ENCODE measurements at regions not wholly inside any gene's neighbourhood (a gene's known extent, or its start where the extent isn't known, plus 50 kb on each side); places are given as distances from the start of the nearest gene placed in this dataset.

DNA sequence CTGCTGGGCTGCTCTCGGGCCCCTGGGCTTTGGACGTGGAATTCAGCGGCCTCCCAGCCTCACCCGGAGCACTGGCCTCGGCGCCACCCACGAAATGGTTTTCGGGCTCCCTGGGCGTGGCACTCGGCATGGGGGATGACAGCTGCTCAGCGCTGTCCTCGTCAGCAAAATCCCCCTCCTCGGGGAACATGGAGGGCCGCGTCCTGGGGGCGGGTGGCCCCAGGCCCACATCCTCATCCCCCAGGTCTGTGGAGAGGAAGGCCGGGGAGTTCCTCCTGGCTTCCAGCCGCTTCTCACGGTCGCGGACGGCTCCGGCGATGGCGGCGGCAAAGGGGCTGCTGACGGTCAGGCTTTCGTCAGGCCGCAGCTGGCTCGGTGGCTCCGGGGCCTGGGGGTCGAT, 88.4 kb downstream of the CTTN start:
- Histone ChIP-seq H3K4me1 (ENCODE audit: control insufficient read depth, insufficient read depth, low read length) (peaks cover 16% of the 10 kb centered on the region), H3K4me3 (ENCODE audit: low read depth, low read length) (no peak overlapping the region), H3K27me3 (ENCODE audit: control insufficient read depth, insufficient read depth, low read length) (no peaks in the 10 kb centered on the region), H3K9me3 (ENCODE audit: control insufficient read depth, insufficient read depth, low read length) (no peaks in the 10 kb centered on the region), H3K27ac (ENCODE audit: low read depth, low read length) (no peak overlapping the region), H3K36me3 (ENCODE audit: control insufficient read depth, insufficient read depth, low read length) (peaks cover 67% of the 10 kb centered on the region)
- 95% methylated on average over 32 of the region's 32 CpGs for WGBS (ENCODE audit: insufficient coverage)
- DNase-seq (ENCODE audit: low read depth in 4 of 6, low spot score in 6 of 6) = no peak

DNA sequence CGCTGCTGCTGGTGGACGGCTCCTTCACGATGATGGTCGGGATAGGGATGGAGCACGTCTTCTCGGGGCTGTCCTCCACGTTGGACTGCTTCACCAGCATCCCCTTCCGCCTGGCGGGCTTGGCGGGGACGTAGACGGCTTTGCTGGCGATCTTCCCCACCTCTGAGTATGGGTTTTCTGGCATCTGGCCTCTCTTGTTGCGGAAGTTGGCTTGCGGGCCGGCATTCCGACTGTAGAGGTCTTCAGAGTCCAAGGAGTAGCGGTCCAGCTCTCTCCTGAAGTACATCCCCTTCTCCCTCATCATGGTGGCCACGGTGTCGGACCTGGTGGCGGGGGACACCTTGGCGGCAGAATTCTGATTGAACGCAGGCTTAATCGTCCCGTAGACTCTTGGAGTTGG, 88.8 kb downstream of the CTTN start:
- H3K36me3 ChIP-seq (ENCODE audit: control insufficient read depth, insufficient read depth, low read length) = peaks cover 68% of the 10 kb centered on the region
- H3K27ac ChIP-seq (ENCODE audit: low read depth, low read length) = no peak overlapping the region
- H3K9me3 ChIP-seq (ENCODE audit: control insufficient read depth, insufficient read depth, low read length) = no peaks in the 10 kb centered on the region
- no peak overlapping the region for H3K4me3 ChIP-seq (ENCODE audit: low read depth, low read length)
- WGBS (ENCODE audit: insufficient coverage) = 97% methylated on average over 25 of the region's 25 CpGs
- no peaks in the 10 kb centered on the region for H3K27me3 ChIP-seq (ENCODE audit: control insufficient read depth, insufficient read depth, low read length)
- H3K4me1 ChIP-seq (ENCODE audit: control insufficient read depth, insufficient read depth, low read length) = peaks cover 12% of the 10 kb centered on the region
- DNase-seq (ENCODE audit: low read depth in 4 of 6, low spot score in 6 of 6) = no peak

- Histone ChIP-seq H3K9me3 (ENCODE audit: control insufficient read depth, insufficient read depth, low read length) (no peaks in the 10 kb centered on the region), H3K27ac (ENCODE audit: low read depth, low read length) (no peak overlapping the region), H3K27me3 (ENCODE audit: control insufficient read depth, insufficient read depth, low read length) (no peaks in the 10 kb centered on the region), H3K4me3 (ENCODE audit: low read depth, low read length) (no peak overlapping the region), H3K36me3 (ENCODE audit: control insufficient read depth, insufficient read depth, low read length) (peaks cover 67% of the 10 kb centered on the region), H3K4me1 (ENCODE audit: control insufficient read depth, insufficient read depth, low read length) (peaks cover 6% of the 10 kb centered on the region)
- WGBS (ENCODE audit: insufficient coverage) = 78% methylated on average over 16 of the region's 16 CpGs
- no peak for DNase-seq (ENCODE audit: low read depth in 4 of 6, low spot score in 6 of 6)
Observed at GRCh38 chr11:70487756-70488155, 89.4 kb downstream of the CTTN start.

- Histone ChIP-seq H3K36me3 (ENCODE audit: control insufficient read depth, insufficient read depth, low read length) (peaks cover 65% of the 10 kb centered on the region), H3K9me3 (ENCODE audit: control insufficient read depth, insufficient read depth, low read length) (no peaks in the 10 kb centered on the region), H3K27ac (ENCODE audit: low read depth, low read length) (no peak overlapping the region), H3K4me3 (ENCODE audit: low read depth, low read length) (no peak overlapping the region), H3K27me3 (ENCODE audit: control insufficient read depth, insufficient read depth, low read length) (no peaks in the 10 kb centered on the region), H3K4me1 (ENCODE audit: control insufficient read depth, insufficient read depth, low read length) (peaks cover under 1% of the 10 kb centered on the region)
- WGBS (ENCODE audit: insufficient coverage) = 63% methylated on average over 7 of the region's 7 CpGs
- DNase-seq (ENCODE audit: low read depth in 4 of 6, low spot score in 6 of 6) = no peak
Observed at GRCh38 chr11:70488171-70488703, 89.9 kb downstream of the CTTN start.

- no peaks in the 10 kb centered on the region for H3K9me3 ChIP-seq (ENCODE audit: control insufficient read depth, insufficient read depth, low read length)
- DNase-seq (ENCODE audit: low read depth in 4 of 6, low spot score in 6 of 6) = no peak
- no peaks in the 10 kb centered on the region for H3K27me3 ChIP-seq (ENCODE audit: control insufficient read depth, insufficient read depth, low read length)
- H3K4me1 ChIP-seq (ENCODE audit: control insufficient read depth, insufficient read depth, low read length) = no peaks in the 10 kb centered on the region
- H3K36me3 ChIP-seq (ENCODE audit: control insufficient read depth, insufficient read depth, low read length) = peaks cover 70% of the 10 kb centered on the region
- WGBS (ENCODE audit: insufficient coverage) = 84% methylated on average over 6 of the region's 6 CpGs
- H3K27ac ChIP-seq (ENCODE audit: low read depth, low read length) = no peak overlapping the region
- H3K4me3 ChIP-seq (ENCODE audit: low read depth, low read length) = no peak overlapping the region
Observed at GRCh38 chr11:70489276-70489675, 90.9 kb downstream of the CTTN start.

- no peaks in the 10 kb centered on the region for H3K4me1 ChIP-seq (ENCODE audit: control insufficient read depth, insufficient read depth, low read length)
- H3K4me3 ChIP-seq (ENCODE audit: low read depth, low read length) = no peak overlapping the region
- H3K9me3 ChIP-seq (ENCODE audit: control insufficient read depth, insufficient read depth, low read length) = no peaks in the 10 kb centered on the region
- 96% methylated on average over 13 of the region's 13 CpGs for WGBS (ENCODE audit: insufficient coverage)
- H3K27me3 ChIP-seq (ENCODE audit: control insufficient read depth, insufficient read depth, low read length) = no peaks in the 10 kb centered on the region
- no peak for DNase-seq (ENCODE audit: low read depth in 4 of 6, low spot score in 6 of 6)
- H3K36me3 ChIP-seq (ENCODE audit: control insufficient read depth, insufficient read depth, low read length) = peaks cover 71% of the 10 kb centered on the region
- H3K27ac ChIP-seq (ENCODE audit: low read depth, low read length) = no peak overlapping the region
Observed at GRCh38 chr11:70490208-70490607, 91.9 kb downstream of the CTTN start.

DNA sequence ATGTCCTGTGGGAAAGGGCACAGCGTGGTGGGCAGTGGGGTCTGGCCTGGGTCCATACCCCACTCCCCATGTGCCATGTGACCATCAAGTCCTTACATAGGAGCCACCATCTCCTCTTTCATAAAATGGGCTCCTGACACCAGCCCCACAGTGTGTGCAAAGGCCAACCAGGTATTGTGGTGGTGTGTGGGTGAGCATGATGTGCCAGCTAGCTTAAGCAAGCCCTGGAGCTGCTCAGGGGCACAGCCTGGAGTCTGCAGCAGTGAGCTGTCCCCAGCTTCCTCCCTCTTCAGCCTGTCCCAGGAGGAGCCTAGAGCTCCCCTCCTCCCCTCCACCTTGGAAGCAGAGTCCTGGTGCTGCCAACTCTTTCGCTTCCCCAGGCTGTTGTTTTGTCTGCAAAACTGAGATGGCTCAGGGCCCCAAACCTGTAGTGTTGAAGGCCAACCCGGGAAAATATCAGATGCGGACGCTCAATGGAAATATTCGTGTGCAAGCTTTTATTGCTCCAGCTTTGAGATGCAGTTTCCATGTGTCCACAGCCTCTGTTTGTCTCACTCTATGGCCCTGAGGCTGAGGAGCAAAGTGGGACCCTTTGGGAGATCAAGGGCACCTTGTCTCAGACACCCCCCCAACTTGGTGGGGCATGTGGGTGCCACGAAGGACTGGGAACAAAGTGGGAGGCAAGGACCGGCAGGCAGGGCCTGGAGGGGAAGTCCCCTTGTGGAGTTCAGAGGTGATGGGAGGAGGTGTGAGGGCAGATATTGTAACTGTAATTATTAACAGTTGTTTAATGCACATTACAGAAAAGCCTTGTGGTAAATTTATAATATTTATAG, 92.6 kb downstream of the CTTN start:
- DNase-seq (ENCODE audit: low read depth in 4 of 6, low spot score in 6 of 6) = no peak
- Histone ChIP-seq H3K4me3 (ENCODE audit: low read depth, low read length) (no peak overlapping the region), H3K9me3 (ENCODE audit: control insufficient read depth, insufficient read depth, low read length) (no peaks in the 10 kb centered on the region), H3K27ac (ENCODE audit: low read depth, low read length) (no peak overlapping the region), H3K4me1 (ENCODE audit: control insufficient read depth, insufficient read depth, low read length) (no peaks in the 10 kb centered on the region), H3K27me3 (ENCODE audit: control insufficient read depth, insufficient read depth, low read length) (no peaks in the 10 kb centered on the region), H3K36me3 (ENCODE audit: control insufficient read depth, insufficient read depth, low read length) (peaks cover 72% of the 10 kb centered on the region)
- WGBS (ENCODE audit: insufficient coverage) = 84% methylated on average over 7 of the region's 8 CpGs

DNA sequence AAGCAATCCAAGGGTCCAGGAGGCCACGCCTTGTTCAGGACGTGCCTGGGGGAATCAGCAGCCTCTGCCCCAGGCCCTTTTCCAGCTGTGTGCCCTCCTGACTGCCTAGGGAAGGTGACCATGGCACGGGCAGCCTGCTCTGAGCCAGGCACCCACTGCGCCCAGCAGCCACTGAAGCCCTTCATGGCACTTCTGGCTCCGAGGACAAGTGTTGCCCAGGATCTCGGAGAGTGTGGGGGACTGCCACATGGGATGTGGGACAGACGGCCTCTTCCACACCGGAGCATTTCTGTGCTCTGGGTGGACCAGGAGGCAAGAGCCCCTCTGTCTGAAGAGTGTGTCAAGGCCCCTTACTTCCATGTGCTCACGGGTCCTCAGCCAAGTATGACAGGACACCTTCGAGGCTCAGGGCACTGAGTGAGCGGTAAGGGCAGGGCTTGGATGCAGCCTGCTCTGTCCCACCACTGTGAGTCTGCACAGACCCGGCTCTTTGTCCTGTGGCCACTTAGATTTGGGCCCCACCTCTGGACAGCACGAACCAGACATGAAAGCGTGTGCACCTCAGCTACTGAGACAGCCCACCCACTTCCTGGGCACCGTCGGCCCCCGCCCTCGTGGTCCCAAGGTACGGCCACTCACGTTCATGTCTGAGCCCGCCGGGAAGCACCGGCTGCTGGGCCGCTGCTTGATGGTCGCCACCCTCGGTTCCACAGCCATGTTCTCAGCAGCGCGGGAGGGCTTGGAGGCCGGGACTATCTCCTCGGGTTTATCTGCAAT, 93.6 kb downstream of the CTTN start:
- H3K9me3 ChIP-seq (ENCODE audit: control insufficient read depth, insufficient read depth, low read length) = no peaks in the 10 kb centered on the region
- H3K27ac ChIP-seq (ENCODE audit: low read depth, low read length) = no peak overlapping the region
- H3K4me3 ChIP-seq (ENCODE audit: low read depth, low read length) = no peak overlapping the region
- DNase-seq (ENCODE audit: low read depth in 4 of 6, low spot score in 6 of 6) = no peak
- no peaks in the 10 kb centered on the region for H3K27me3 ChIP-seq (ENCODE audit: control insufficient read depth, insufficient read depth, low read length)
- no peaks in the 10 kb centered on the region for H3K4me1 ChIP-seq (ENCODE audit: control insufficient read depth, insufficient read depth, low read length)
- WGBS (ENCODE audit: insufficient coverage) = 95% methylated on average over 30 of the region's 30 CpGs
- peaks cover 72% of the 10 kb centered on the region for H3K36me3 ChIP-seq (ENCODE audit: control insufficient read depth, insufficient read depth, low read length)

DNA sequence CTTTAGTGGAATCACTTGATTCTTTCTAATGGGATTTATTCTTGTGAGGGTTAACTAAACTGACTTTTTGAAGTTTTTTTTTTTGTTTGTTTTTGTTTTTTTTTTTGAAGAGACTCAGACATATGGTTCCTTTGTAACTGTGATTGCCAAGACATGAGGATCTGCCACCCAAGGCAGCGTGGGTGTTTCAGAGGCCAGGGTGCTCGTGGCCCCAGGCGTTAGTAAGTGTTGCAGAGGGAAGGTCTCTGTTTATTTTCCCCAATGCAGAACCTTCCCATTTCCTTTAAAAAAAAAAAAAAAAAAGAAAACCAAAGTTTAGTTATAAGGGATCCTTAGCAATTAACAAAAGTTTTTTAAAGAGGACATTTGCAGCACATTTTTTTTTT, 94.8 kb downstream of the CTTN start:
- H3K36me3 ChIP-seq (ENCODE audit: control insufficient read depth, insufficient read depth, low read length) = peaks cover 62% of the 10 kb centered on the region
- H3K27ac ChIP-seq (ENCODE audit: low read depth, low read length) = no peak overlapping the region
- H3K9me3 ChIP-seq (ENCODE audit: control insufficient read depth, insufficient read depth, low read length) = no peaks in the 10 kb centered on the region
- no peaks in the 10 kb centered on the region for H3K27me3 ChIP-seq (ENCODE audit: control insufficient read depth, insufficient read depth, low read length)
- H3K4me1 ChIP-seq (ENCODE audit: control insufficient read depth, insufficient read depth, low read length) = peaks cover 7% of the 10 kb centered on the region
- DNase-seq (ENCODE audit: low read depth in 4 of 6, low spot score in 6 of 6) = no peak
- WGBS (ENCODE audit: insufficient coverage) = no CpG with 5 or more reads among the region's 3 CpGs
- H3K4me3 ChIP-seq (ENCODE audit: low read depth, low read length) = no peak overlapping the region
